ENCODE measurements at regions not wholly inside any gene's neighbourhood (a gene's known extent, or its start where the extent isn't known, plus 50 kb on each side); places are given as distances from the start of the nearest gene placed in this dataset.

DNA sequence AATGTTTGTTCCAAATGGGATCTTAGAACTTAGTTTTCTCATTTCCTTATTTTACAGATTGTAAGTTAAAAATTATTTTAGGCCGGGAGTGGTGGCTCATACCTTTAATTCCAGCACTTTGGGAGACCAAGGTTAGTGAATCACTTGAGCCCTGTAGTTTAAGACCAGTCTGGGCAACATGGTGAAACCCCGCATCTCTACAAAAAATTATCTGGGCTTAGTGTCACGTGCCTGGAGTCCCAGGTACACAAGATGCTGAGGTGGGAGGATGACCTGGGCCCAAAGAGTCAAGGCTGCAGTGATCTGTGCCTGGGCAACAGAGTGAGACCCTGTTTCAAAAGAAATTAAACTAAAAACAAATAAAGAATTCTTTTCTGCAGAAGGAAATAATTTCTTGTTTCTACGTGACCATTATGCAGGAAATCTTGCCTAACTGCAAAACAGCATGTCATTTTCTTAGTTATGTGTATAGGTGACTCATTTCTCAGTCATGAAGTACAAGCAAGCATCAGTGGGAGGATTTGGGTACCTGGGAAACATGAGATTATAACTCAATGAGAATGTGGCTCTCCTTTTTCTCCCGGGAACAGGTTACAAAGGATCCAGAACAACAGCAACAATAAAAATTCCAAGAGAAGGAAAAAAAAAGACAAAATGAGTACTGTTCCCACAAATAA is 375.1 kb upstream of the ST8SIA4 start:
- Histone ChIP-seq H3K4me3 (ENCODE audit: low read depth, low read length) (no peak overlapping the region), H3K27ac (no peak overlapping the region), H3K27me3 (replicated peaks) (no peaks in the 10 kb centered on the region), H3K36me3 (replicated peaks) (no peaks in the 10 kb centered on the region)
- in situ Hi-C loops (cut with HindIII; ENCODE audit: low pct_ligation_motif_present, low sequenced_read_pairs): no loop called here
- TF ChIP-seq, protein P1, sequence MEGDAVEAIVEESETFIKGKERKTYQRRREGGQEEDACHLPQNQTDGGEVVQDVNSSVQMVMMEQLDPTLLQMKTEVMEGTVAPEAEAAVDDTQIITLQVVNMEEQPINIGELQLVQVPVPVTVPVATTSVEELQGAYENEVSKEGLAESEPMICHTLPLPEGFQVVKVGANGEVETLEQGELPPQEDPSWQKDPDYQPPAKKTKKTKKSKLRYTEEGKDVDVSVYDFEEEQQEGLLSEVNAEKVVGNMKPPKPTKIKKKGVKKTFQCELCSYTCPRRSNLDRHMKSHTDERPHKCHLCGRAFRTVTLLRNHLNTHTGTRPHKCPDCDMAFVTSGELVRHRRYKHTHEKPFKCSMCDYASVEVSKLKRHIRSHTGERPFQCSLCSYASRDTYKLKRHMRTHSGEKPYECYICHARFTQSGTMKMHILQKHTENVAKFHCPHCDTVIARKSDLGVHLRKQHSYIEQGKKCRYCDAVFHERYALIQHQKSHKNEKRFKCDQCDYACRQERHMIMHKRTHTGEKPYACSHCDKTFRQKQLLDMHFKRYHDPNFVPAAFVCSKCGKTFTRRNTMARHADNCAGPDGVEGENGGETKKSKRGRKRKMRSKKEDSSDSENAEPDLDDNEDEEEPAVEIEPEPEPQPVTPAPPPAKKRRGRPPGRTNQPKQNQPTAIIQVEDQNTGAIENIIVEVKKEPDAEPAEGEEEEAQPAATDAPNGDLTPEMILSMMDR (IDR thresholded peaks at IDR 0.05; ENCODE audit: low read depth, low read length, missing control alignments): no peak
- DNase-seq: no peak

- TF ChIP-seq, protein P1 (IDR thresholded peaks at IDR 0.05; ENCODE audit: low read depth, low read length, missing control alignments): no peak
- no peak for DNase-seq
- Histone ChIP-seq H3K27ac (no peak overlapping the region), H3K36me3 (replicated peaks) (no peaks in the 10 kb centered on the region), H3K4me3 (ENCODE audit: low read depth, low read length) (no peak overlapping the region), H3K27me3 (replicated peaks) (no peaks in the 10 kb centered on the region)
- in situ Hi-C loops (cut with HindIII; ENCODE audit: low pct_ligation_motif_present, low sequenced_read_pairs): no loop called here
These were observed 368.9 kb upstream of the ST8SIA4 start for GRCh38 chr5:101271945-101272344.

DNA sequence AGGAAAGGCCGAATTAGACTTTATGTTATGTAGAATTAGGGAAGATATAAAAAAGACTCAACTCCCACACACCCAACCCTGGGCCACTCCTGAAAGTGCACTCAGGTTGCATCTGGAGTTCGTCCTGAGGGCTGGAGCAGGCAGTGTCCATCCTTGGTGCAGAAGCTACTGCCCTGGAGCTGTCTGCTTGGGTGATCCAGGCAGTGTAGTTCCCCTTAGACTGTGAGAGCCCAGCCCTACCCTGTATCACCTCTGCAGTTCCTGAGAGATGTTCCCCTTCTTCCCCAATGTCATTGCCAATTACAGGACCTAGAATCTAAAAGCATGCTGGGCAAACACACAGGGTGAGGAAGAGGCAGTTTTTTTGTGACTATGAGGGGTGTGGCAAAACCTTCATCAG is 368.3 kb upstream of the ST8SIA4 start:
- Histone ChIP-seq H3K27me3 (replicated peaks) (no peaks in the 10 kb centered on the region), H3K4me3 (ENCODE audit: low read depth, low read length) (no peak overlapping the region), H3K27ac (no peak overlapping the region), H3K36me3 (replicated peaks) (no peaks in the 10 kb centered on the region)
- TF ChIP-seq, protein P1 (IDR thresholded peaks at IDR 0.05; ENCODE audit: low read depth, low read length, missing control alignments): no peak
- in situ Hi-C loops (cut with HindIII; ENCODE audit: low pct_ligation_motif_present, low sequenced_read_pairs): no loop called here
- no peak for DNase-seq

DNA sequence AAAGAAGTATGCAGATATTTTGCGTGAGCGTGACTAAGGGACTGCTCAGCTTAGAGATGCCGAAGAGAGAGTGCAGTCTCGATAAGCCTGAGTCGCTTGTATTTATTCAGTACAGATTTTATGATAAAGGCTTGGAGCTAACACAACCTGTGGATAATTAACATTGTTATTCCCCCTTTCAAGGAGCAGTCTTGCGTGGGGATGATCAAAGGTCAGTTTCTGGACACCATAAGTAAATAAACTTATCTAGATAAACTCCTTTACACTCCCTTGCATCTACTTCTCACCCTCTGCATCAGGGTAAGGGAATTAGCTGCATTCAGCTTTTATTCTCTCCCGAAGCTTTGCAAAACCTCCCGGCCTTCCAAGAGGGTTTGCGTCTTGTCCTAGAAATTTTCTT is 357.8 kb upstream of the ST8SIA4 start:
- no peak overlapping the region for H3K4me3 ChIP-seq (ENCODE audit: low read depth, low read length)
- H3K27me3 ChIP-seq (replicated peaks): no peaks in the 10 kb centered on the region
- no peaks in the 10 kb centered on the region for H3K36me3 ChIP-seq (replicated peaks)
- in situ Hi-C loops (cut with HindIII; ENCODE audit: low pct_ligation_motif_present, low sequenced_read_pairs): no loop called here
- DNase-seq: no peak
- TF ChIP-seq, protein P1 (IDR thresholded peaks at IDR 0.05; ENCODE audit: low read depth, low read length, missing control alignments): no peak
- H3K27ac ChIP-seq: no peak overlapping the region

DNA sequence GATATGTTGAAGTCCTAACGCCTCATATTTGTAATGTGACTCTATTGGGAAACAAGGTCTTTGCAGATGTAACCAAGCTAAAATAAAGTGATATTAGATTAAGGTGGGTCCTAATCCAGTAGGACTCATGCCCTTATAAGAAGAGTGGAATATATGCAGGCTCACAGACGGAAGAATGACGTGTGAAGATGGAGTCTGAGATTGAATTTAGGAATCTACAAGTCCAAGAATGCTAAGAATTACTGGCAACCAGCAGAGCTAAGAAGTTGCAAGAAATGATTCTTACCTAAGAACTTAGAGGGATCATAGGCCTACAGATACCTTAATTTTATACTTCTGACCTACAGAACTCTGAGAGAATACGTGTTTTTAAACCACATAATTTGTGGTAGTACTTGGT is 350.0 kb upstream of the ST8SIA4 start:
- Histone ChIP-seq H3K4me3 (ENCODE audit: low read depth, low read length) (no peak overlapping the region), H3K27ac (no peak overlapping the region), H3K27me3 (replicated peaks) (no peaks in the 10 kb centered on the region), H3K36me3 (replicated peaks) (no peaks in the 10 kb centered on the region)
- DNase-seq: no peak
- in situ Hi-C loops (cut with HindIII; ENCODE audit: low pct_ligation_motif_present, low sequenced_read_pairs): no loop called here
- TF ChIP-seq, protein P1 (IDR thresholded peaks at IDR 0.05; ENCODE audit: low read depth, low read length, missing control alignments): no peak

GRCh38 chr5:101244621-101245020 is 341.5 kb upstream of the ST8SIA4 start:
- TF ChIP-seq, protein P1 (IDR thresholded peaks at IDR 0.05; ENCODE audit: low read depth, low read length, missing control alignments): no peak
- H3K27me3 ChIP-seq (replicated peaks): no peaks in the 10 kb centered on the region
- no peaks in the 10 kb centered on the region for H3K36me3 ChIP-seq (replicated peaks)
- in situ Hi-C loops (cut with HindIII; ENCODE audit: low pct_ligation_motif_present, low sequenced_read_pairs): no loop called here
- H3K4me3 ChIP-seq (ENCODE audit: low read depth, low read length): no peak overlapping the region
- H3K27ac ChIP-seq: no peak overlapping the region
- no peak for DNase-seq
